ENCODE measurements at regions not wholly inside any gene's neighbourhood (a gene's known extent, or its start where the extent isn't known, plus 50 kb on each side); places are given as distances from the start of the nearest gene placed in this dataset.
"Not testable (repeated sequence)": the region's sequence is repeated elsewhere in the genome, so short reads cannot be mapped to it uniquely, and the experiment has no call there.

DNA sequence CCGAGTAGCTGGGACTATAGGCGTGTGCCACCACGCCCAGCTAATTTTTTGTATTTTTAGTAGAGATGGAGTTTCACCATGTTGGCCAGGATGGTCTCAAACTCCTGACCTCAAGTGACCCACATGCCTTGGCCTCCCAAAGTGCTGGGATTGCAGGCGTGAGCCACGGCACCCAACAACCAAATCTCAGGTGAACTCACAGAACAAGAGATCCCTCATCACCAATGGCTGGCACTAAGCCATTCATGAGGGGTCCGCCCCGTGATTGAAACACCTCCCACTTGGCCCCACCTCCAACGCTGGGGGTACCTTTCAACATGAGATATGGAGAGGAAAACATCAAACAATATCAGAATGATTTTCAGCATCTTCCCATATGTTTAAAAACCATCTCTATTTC is 94.2 kb downstream of the TEX36 start:
- TF ChIP-seq EZH2 (IDR thresholded peaks at IDR 0.05; ENCODE audit: insufficient read depth, poor library complexity, severe bottlenecking); EZH2phosphoT487 (IDR thresholded peaks at IDR 0.05; ENCODE audit: insufficient read depth, low read depth): not testable (repeated sequence)
